ENCODE measurements at regions not wholly inside any gene's neighbourhood (a gene's known extent, or its start where the extent isn't known, plus 50 kb on each side); places are given as distances from the start of the nearest gene placed in this dataset.

DNA sequence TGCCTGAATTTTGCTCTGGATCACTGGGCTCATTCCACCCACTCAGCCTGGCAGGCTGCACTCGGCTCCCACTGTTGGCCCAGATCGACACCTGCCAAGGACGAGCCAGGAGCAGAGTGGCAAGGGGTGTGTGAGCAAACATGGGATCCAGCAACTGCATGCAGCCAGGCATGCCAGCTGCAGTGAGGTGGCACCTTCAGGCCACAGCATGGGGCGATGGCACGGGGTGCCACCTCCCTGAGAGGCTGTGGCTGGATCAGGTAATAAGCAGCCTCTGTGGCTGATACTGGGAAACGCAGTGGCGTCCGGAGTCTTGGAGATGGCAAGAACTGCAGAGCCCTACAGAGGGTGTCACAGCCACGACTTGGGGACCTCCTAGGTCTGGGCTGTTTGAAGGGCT is 244.5 kb upstream of the FSTL5 start:
- H2BK5ac ChIP-seq (ENCODE audit: low read depth, low read length): no peak overlapping the region
- H4K91ac ChIP-seq (replicated peaks; ENCODE audit: insufficient read length, low read length): no peak overlapping the region
- CTCF ChIA-PET (ENCODE audit: partially characterized antibody): no interaction called here
- no peak overlapping the region for H3K4me3 ChIP-seq (ENCODE audit: extremely low read depth in 1 of 4, insufficient read depth in 2 of 4, low read depth in 3 of 4, low read length in 4 of 4)
- H3K4me2 ChIP-seq (ENCODE audit: insufficient read depth in 1 of 2, low read depth in 2 of 2, low read length in 2 of 2): no peak overlapping the region
- no peak overlapping the region for H2AFZ ChIP-seq (ENCODE audit: low read length)
- no peak overlapping the region for H3K4ac ChIP-seq (replicated peaks; ENCODE audit: insufficient read length, low read depth, low read length)
- no peak overlapping the region for H2BK12ac ChIP-seq (ENCODE audit: low read depth, low read length)
- H3K4me1 ChIP-seq (replicated peaks in 1 of 4; ENCODE audit: control insufficient read depth in 3 of 4, insufficient read depth in 4 of 4, low read length in 3 of 4): no peaks in the 10 kb centered on the region
- H3K27me3 ChIP-seq (replicated peaks in 1 of 4; ENCODE audit: control insufficient read depth in 3 of 4, extremely low read depth in 1 of 4, insufficient read depth in 3 of 4, low read length in 3 of 4): no peaks in the 10 kb centered on the region
- H3K9ac ChIP-seq (replicated peaks in 1 of 4; ENCODE audit: extremely low read depth in 1 of 4, low read depth in 3 of 4, low read length in 3 of 4): no peak overlapping the region
- H3K14ac ChIP-seq (ENCODE audit: insufficient read length): no peak overlapping the region
- H3K36me3 ChIP-seq (ENCODE audit: control insufficient read depth in 2 of 4, insufficient read depth in 4 of 4, low read length in 3 of 4): no peaks in the 10 kb centered on the region
- no peak overlapping the region for H3K27ac ChIP-seq (ENCODE audit: low read depth, low read length)
- no peaks in the 10 kb centered on the region for H3K79me1 ChIP-seq (ENCODE audit: low read depth, low read length)
- no peak overlapping the region for H2BK20ac ChIP-seq (ENCODE audit: low read length)
- no peaks in the 10 kb centered on the region for H4K20me1 ChIP-seq (replicated peaks in 1 of 2; ENCODE audit: control insufficient read depth in 1 of 2, insufficient read depth in 2 of 2, low read length in 2 of 2)
- 93% methylated on average over 9 of the region's 9 CpGs; no CpG with 5 or more reads in 1 of the 2 experiments for WGBS, 2 experiments (ENCODE audit: extremely low coverage in 1 of 2, insufficient coverage in 1 of 2, insufficient read length in 1 of 2, insufficient replicate concordance in 2 of 2, low coverage in 1 of 2, low lambda C conversion rate in 2 of 2, missing lambda C conversion rate in 1 of 2)
- POLR2A ChIA-PET (ENCODE audit: partially characterized antibody): no interaction called here
- H2AK5ac ChIP-seq (ENCODE audit: low read depth, low read length): no peak overlapping the region
- no peak overlapping the region for H3K56ac ChIP-seq (replicated peaks; ENCODE audit: insufficient read length, low read depth, low read length)
- no peaks in the 10 kb centered on the region for H3K23me2 ChIP-seq (ENCODE audit: low read depth, low read length)
- no peak overlapping the region for H4K5ac ChIP-seq (ENCODE audit: insufficient read length, low read depth, low read length)
- H3K23ac ChIP-seq (ENCODE audit: insufficient read length): no peak overlapping the region
- FAIRE-seq (no peak), DNase-seq (ENCODE audit: low read depth in 1 of 2, low spot score in 2 of 2) (no peak)
- H2BK15ac ChIP-seq (ENCODE audit: low read length): no peak overlapping the region
- H4K8ac ChIP-seq (ENCODE audit: extremely low read depth, insufficient read depth, low read length): peak overlapping the region; percentile 51
- H3K9me3 ChIP-seq (ENCODE audit: insufficient read depth in 2 of 2, low read depth in 1 of 2, low read length in 1 of 2): no peaks in the 10 kb centered on the region
- H2BK120ac ChIP-seq (replicated peaks; ENCODE audit: low read depth, low read length): no peak overlapping the region
- H3K79me2 ChIP-seq (ENCODE audit: control insufficient read depth in 1 of 2, insufficient read depth in 2 of 2, low read length in 2 of 2): no peaks in the 10 kb centered on the region
- no peak overlapping the region for H3K18ac ChIP-seq (ENCODE audit: extremely low read depth, low read length)
- TF ChIP-seq JUN (IDR thresholded peaks at IDR 0.05; ENCODE audit: low read depth, low read length) (no peak), SAP30 (IDR thresholded peaks at IDR 0.05; ENCODE audit: insufficient read depth, insufficient replicate concordance, low read length) (no peak), CHD1 (IDR thresholded peaks at IDR 0.05; ENCODE audit: low read depth, low read length) (no peak)

Measured in H1 (cell line).